ENCODE measurements at regions not wholly inside any gene's neighbourhood (a gene's known extent, or its start where the extent isn't known, plus 50 kb on each side); places are given as distances from the start of the nearest gene placed in this dataset.

DNA sequence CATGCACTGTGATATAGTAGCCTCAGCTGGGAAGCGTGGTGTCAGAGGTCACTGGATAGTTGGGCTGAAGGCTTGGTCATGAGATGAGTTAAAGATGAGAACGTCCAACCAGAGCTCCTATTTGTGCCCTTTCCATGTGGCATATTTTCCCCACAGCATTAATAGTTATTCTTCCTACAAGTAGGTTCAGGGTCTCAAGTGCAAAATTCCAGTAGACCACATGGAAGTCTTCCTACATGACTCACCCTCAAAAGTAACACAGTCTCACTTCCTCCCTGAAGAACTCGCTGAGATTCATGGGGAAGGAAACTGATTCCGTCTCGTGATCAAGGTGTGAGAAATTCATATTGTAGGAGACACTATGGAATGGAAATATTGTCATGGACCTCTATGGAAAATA lies 1212.5 kb upstream of the PRKX start:
- no peak for DNase-seq (ENCODE audit: low spot score)
- no peaks in the 10 kb centered on the region for H3K9me3 ChIP-seq
- no peaks in the 10 kb centered on the region for H3K27me3 ChIP-seq (replicated peaks; ENCODE audit: insufficient read depth)
- intact Hi-C loops (cut with DNase I), result no loop called here
- H3K4me1 ChIP-seq (replicated peaks), result no peaks in the 10 kb centered on the region
- no peak overlapping the region for H3K27ac ChIP-seq
- WGBS, result 86% methylated on average over 5 of the region's 5 CpGs
- no peaks in the 10 kb centered on the region for H3K36me3 ChIP-seq
- H3K4me3 ChIP-seq, result no peak overlapping the region
- TF ChIP-seq POLR2AphosphoS5 (IDR thresholded peaks at IDR 0.05), result no peak
- TF ChIP-seq POLR2A (IDR thresholded peaks at IDR 0.05), result no peak
- TF ChIP-seq, protein P1, sequence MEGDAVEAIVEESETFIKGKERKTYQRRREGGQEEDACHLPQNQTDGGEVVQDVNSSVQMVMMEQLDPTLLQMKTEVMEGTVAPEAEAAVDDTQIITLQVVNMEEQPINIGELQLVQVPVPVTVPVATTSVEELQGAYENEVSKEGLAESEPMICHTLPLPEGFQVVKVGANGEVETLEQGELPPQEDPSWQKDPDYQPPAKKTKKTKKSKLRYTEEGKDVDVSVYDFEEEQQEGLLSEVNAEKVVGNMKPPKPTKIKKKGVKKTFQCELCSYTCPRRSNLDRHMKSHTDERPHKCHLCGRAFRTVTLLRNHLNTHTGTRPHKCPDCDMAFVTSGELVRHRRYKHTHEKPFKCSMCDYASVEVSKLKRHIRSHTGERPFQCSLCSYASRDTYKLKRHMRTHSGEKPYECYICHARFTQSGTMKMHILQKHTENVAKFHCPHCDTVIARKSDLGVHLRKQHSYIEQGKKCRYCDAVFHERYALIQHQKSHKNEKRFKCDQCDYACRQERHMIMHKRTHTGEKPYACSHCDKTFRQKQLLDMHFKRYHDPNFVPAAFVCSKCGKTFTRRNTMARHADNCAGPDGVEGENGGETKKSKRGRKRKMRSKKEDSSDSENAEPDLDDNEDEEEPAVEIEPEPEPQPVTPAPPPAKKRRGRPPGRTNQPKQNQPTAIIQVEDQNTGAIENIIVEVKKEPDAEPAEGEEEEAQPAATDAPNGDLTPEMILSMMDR (IDR thresholded peaks at IDR 0.05), result no peak

DNA sequence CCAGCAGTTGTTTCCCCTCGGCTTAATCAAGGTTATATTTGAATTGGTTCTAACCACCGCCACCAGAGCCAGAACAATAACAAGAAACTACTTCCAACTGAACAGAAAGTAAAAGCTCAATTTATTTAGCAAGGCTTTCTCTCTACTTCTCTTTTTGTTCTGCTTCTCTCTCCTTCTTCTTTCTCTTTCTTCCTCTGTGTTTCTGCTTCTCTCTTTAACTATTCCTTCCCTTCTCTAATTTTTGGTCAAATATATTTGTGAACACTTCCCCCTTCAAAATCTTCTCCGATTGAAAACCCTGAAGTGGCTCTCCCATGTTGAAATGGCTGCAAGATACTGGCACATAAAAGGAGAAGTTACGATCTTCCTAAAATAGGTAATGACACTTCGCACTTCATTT lies 1195.9 kb upstream of the PRKX start:
- Histone ChIP-seq H3K9me3 (no peaks in the 10 kb centered on the region), H3K36me3 (no peaks in the 10 kb centered on the region), H3K27ac (no peak overlapping the region), H3K4me3 (no peak overlapping the region), H3K27me3 (replicated peaks; ENCODE audit: insufficient read depth) (no peaks in the 10 kb centered on the region), H3K4me1 (replicated peaks) (no peaks in the 10 kb centered on the region)
- WGBS, result 50% methylated on average over 5 of the region's 5 CpGs
- DNase-seq (ENCODE audit: low spot score), result no peak
- intact Hi-C loops (cut with DNase I), result no loop called here
- TF ChIP-seq POLR2AphosphoS5 (IDR thresholded peaks at IDR 0.05) (no peak), POLR2A (IDR thresholded peaks at IDR 0.05) (no peak)
- TF ChIP-seq, protein P1 (IDR thresholded peaks at IDR 0.05), result no peak

DNA sequence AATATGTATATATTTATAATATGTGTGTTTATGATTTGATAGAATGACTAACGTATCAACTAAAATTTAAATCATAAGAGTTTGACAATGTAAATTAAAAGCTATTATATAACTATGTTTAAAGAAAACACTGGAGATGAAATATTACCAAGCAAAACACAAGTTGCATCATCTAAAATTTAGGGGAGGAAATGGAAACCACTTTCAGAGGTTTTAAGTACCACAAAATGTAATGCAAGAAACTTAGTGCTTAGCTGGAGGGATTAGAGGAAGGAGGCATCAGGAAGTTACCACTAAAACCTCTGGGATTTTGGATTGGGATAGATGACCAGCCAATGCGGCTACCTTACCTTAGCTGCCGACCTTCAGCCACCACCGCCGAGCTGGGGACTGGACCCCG lies 1192.1 kb upstream of the PRKX start:
- no peaks in the 10 kb centered on the region for H3K9me3 ChIP-seq
- WGBS, result 95% methylated on average over 6 of the region's 6 CpGs

DNA sequence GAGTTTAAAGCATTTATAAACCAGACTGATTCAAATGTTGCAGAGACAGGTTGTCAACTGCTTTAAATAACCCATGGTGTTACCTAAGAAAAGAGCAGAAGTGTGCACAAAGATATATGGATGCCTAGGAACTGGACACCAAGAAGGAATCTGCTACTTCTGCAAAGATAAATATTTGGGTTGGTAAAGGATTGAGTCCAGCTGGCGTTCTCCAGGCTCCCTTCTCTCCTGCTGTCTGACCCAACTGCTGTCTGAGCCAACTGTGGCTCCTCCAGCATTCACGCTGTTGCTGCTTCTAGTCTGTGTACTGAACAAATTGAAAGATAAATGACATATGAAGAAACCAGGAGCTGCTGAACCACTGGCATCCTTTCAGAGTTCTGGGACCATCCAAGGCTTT lies 1167.8 kb upstream of the PRKX start:
- no peak overlapping the region for H3K4me3 ChIP-seq
- H3K36me3 ChIP-seq, result no peaks in the 10 kb centered on the region
- no peaks in the 10 kb centered on the region for H3K4me1 ChIP-seq (replicated peaks)
- TF ChIP-seq, protein P1 (IDR thresholded peaks at IDR 0.05), result no peak
- TF ChIP-seq POLR2AphosphoS5 (IDR thresholded peaks at IDR 0.05) (no peak), POLR2A (IDR thresholded peaks at IDR 0.05) (no peak)
- no peak overlapping the region for H3K27ac ChIP-seq
- no CpG with 5 or more reads among the region's 2 CpGs for WGBS
- DNase-seq (ENCODE audit: low spot score), result no peak
- no peaks in the 10 kb centered on the region for H3K9me3 ChIP-seq
- intact Hi-C loops (cut with DNase I), result no loop called here
- no peaks in the 10 kb centered on the region for H3K27me3 ChIP-seq (replicated peaks; ENCODE audit: insufficient read depth)

More for the DNA sequence above, 1192.1 kb upstream of the PRKX start:
- no peaks in the 10 kb centered on the region for H3K36me3 ChIP-seq
- no peak overlapping the region for H3K27ac ChIP-seq
- DNase-seq (ENCODE audit: low spot score), result no peak
- H3K27me3 ChIP-seq (replicated peaks; ENCODE audit: insufficient read depth), result no peaks in the 10 kb centered on the region
- H3K4me3 ChIP-seq, result no peak overlapping the region
- TF ChIP-seq POLR2A (IDR thresholded peaks at IDR 0.05) (no peak), POLR2AphosphoS5 (IDR thresholded peaks at IDR 0.05) (no peak)
- TF ChIP-seq, protein P1 (IDR thresholded peaks at IDR 0.05), result no peak
- intact Hi-C loops (cut with DNase I), result no loop called here
- H3K4me1 ChIP-seq (replicated peaks), result no peaks in the 10 kb centered on the region

DNA sequence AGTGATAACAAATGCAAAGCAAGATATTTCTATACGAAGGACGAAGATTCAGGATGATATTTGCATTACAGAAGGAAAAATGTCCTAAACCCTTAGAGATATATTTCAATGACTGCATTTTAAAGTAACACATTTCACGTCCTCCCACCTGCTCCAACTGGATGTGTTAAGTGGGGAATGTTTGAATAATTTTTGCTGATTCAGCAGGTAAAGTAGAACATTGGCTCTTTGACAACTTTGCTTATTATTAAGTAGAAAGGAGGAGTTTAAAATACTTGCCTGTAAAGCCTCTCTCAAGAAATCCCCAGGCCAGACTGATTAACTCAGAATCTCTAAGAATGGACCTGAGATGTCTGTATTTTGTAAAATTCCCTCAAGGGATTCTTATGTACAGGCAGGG lies 1165.2 kb upstream of the PRKX start:
- H3K27me3 ChIP-seq (replicated peaks; ENCODE audit: insufficient read depth), result no peaks in the 10 kb centered on the region
- no peak overlapping the region for H3K4me3 ChIP-seq
- H3K4me1 ChIP-seq (replicated peaks), result no peaks in the 10 kb centered on the region
- no peak overlapping the region for H3K27ac ChIP-seq
- H3K36me3 ChIP-seq, result no peaks in the 10 kb centered on the region
- 70% methylated on average over 3 of the region's 3 CpGs for WGBS
- TF ChIP-seq POLR2AphosphoS5 (IDR thresholded peaks at IDR 0.05), result no peak
- TF ChIP-seq, protein P1 (IDR thresholded peaks at IDR 0.05), result no peak
- no peak for TF ChIP-seq POLR2A (IDR thresholded peaks at IDR 0.05)
- no peak for DNase-seq (ENCODE audit: low spot score)
- intact Hi-C loops (cut with DNase I), result no loop called here
- H3K9me3 ChIP-seq, result no peaks in the 10 kb centered on the region
